ENCODE measurements at regions not wholly inside any gene's neighbourhood (a gene's known extent, or its start where the extent isn't known, plus 50 kb on each side); places are given as distances from the start of the nearest gene placed in this dataset.

- no peak overlapping the region for H2AK5ac ChIP-seq (ENCODE audit: low read depth, low read length)
- CTCF ChIA-PET (ENCODE audit: partially characterized antibody): interaction anchor here (1.2 kb wide), 1 partner anchor 30 kb away, joined by 3 read pairs; no protein-coding TSS in a partner anchor
- POLR2A ChIA-PET (ENCODE audit: partially characterized antibody): no interaction called here
- H3K4me1 ChIP-seq (replicated peaks in 1 of 4; ENCODE audit: control insufficient read depth in 3 of 4, insufficient read depth in 4 of 4, low read length in 3 of 4): 0 out of 7 replicates have a peak, but pooled peaks cover 0 to 2% (median 0%) of the 10 kb centered on the region in 4 experiments
- no peak overlapping the region for H2BK12ac ChIP-seq (ENCODE audit: low read depth, low read length)
- H4K5ac ChIP-seq (ENCODE audit: insufficient read length, low read depth, low read length): no peak overlapping the region
- no peak overlapping the region for H3K56ac ChIP-seq (replicated peaks; ENCODE audit: insufficient read length, low read depth, low read length)
- no peak overlapping the region for H4K8ac ChIP-seq (ENCODE audit: extremely low read depth, insufficient read depth, low read length)
- H3K4ac ChIP-seq (replicated peaks; ENCODE audit: insufficient read length, low read depth, low read length): no peak overlapping the region
- H3K9ac ChIP-seq (replicated peaks in 1 of 4; ENCODE audit: extremely low read depth in 1 of 4, low read depth in 3 of 4, low read length in 3 of 4): no peak overlapping the region
- no peak overlapping the region for H4K91ac ChIP-seq (replicated peaks; ENCODE audit: insufficient read length, low read length)
- no peak overlapping the region for H3K4me3 ChIP-seq (ENCODE audit: extremely low read depth in 1 of 4, insufficient read depth in 2 of 4, low read depth in 3 of 4, low read length in 4 of 4)
- WGBS, 2 experiments (ENCODE audit: extremely low coverage in 1 of 2, insufficient coverage in 1 of 2, insufficient read length in 1 of 2, insufficient replicate concordance in 2 of 2, low coverage in 1 of 2, low lambda C conversion rate in 2 of 2, missing lambda C conversion rate in 1 of 2): 85% methylated on average over 5 of the region's 5 CpGs; no CpG with 5 or more reads in 1 of the 2 experiments
- no peaks in the 10 kb centered on the region for H3K36me3 ChIP-seq (ENCODE audit: control insufficient read depth in 2 of 4, insufficient read depth in 4 of 4, low read length in 3 of 4)
- H3K9me3 ChIP-seq (ENCODE audit: insufficient read depth in 2 of 2, low read depth in 1 of 2, low read length in 1 of 2): no peaks in the 10 kb centered on the region
- no peak overlapping the region for H3K27ac ChIP-seq (ENCODE audit: low read depth, low read length)
- DNase-seq (ENCODE audit: low read depth in 1 of 2, low spot score in 2 of 2) (no peak), FAIRE-seq (no peak)
- no peak overlapping the region for H2AFZ ChIP-seq (ENCODE audit: low read length)
- no peaks in the 10 kb centered on the region for H3K79me2 ChIP-seq (ENCODE audit: control insufficient read depth in 1 of 2, insufficient read depth in 2 of 2, low read length in 2 of 2)
- H2BK15ac ChIP-seq (ENCODE audit: low read length): no peak overlapping the region
- H2BK5ac ChIP-seq (ENCODE audit: low read depth, low read length): no peak overlapping the region
- no peak overlapping the region for H2BK120ac ChIP-seq (replicated peaks; ENCODE audit: low read depth, low read length)
- H3K18ac ChIP-seq (ENCODE audit: extremely low read depth, low read length): no peak overlapping the region
- H3K23ac ChIP-seq (ENCODE audit: insufficient read length): no peak overlapping the region
- no peak overlapping the region for H2BK20ac ChIP-seq (ENCODE audit: low read length)
- H3K79me1 ChIP-seq (ENCODE audit: low read depth, low read length): no peaks in the 10 kb centered on the region
- no peaks in the 10 kb centered on the region for H3K27me3 ChIP-seq (replicated peaks in 1 of 4; ENCODE audit: control insufficient read depth in 3 of 4, extremely low read depth in 1 of 4, insufficient read depth in 3 of 4, low read length in 3 of 4)
- no peaks in the 10 kb centered on the region for H3K23me2 ChIP-seq (ENCODE audit: low read depth, low read length)
- H3K4me2 ChIP-seq (ENCODE audit: insufficient read depth in 1 of 2, low read depth in 2 of 2, low read length in 2 of 2): no peak overlapping the region
- H3K14ac ChIP-seq (ENCODE audit: insufficient read length): no peak overlapping the region
- no peaks in the 10 kb centered on the region for H4K20me1 ChIP-seq (replicated peaks in 1 of 2; ENCODE audit: control insufficient read depth in 1 of 2, insufficient read depth in 2 of 2, low read length in 2 of 2)
- no peak for TF ChIP-seq CTBP2 (IDR thresholded peaks at IDR 0.05; ENCODE audit: borderline replicate concordance, insufficient read depth, insufficient read length, low read length)
- TF ChIP-seq E2F6 (IDR thresholded peaks at IDR 0.05): no peak
- TF ChIP-seq FOSL1 (IDR thresholded peaks at IDR 0.05; ENCODE audit: insufficient read depth, low read depth, low read length): no peak
- no peak for TF ChIP-seq USF2 (IDR thresholded peaks at IDR 0.05; ENCODE audit: low read length)
- no peak for TF ChIP-seq RNF2 (IDR thresholded peaks at IDR 0.05; ENCODE audit: borderline replicate concordance, low read depth, low read length, missing control alignments, poor library complexity, severe bottlenecking)
- TF ChIP-seq TBP (IDR thresholded peaks at IDR 0.05; ENCODE audit: low read depth, low read length): no peak
- no peak for TF ChIP-seq SUZ12 (IDR thresholded peaks at IDR 0.05; ENCODE audit: low read length)
- no peak for TF ChIP-seq GABPA (IDR thresholded peaks at IDR 0.05; ENCODE audit: borderline replicate concordance, insufficient read depth, low read length)
- TF ChIP-seq ASH2L (IDR thresholded peaks at IDR 0.05; ENCODE audit: low read length): no peak
Observed at GRCh38 chr6:109308018-109308492, 74.2 kb downstream of the CD164 start.
